ENCODE measurements at regions not wholly inside any gene's neighbourhood (a gene's known extent, or its start where the extent isn't known, plus 50 kb on each side); places are given as distances from the start of the nearest gene placed in this dataset.

GRCh38 chr2:6577960-6578359, 287.7 kb downstream of the CMPK2 start:
- Mint-ChIP-seq H3K27ac (ENCODE audit: unreplicated experiment) (no peak overlapping the region), H3K4me3 (ENCODE audit: unreplicated experiment) (no peak overlapping the region), H3K36me3 (ENCODE audit: unreplicated experiment) (no peaks in the 10 kb centered on the region), H3K9me3 (ENCODE audit: unreplicated experiment) (no peaks in the 10 kb centered on the region), H3K27me3 (ENCODE audit: unreplicated experiment) (no peaks in the 10 kb centered on the region), H3K4me1 (ENCODE audit: unreplicated experiment) (no peaks in the 10 kb centered on the region)
- no peak for TF ChIP-seq CTCF (IDR thresholded peaks at IDR 0.05)
- no peak for DNase-seq (ENCODE audit: extremely low spot score, unreplicated experiment)

GRCh38 chr2:6578416-6578815, 287.3 kb downstream of the CMPK2 start:
- no peak for DNase-seq (ENCODE audit: extremely low spot score, unreplicated experiment)
- TF ChIP-seq CTCF (IDR thresholded peaks at IDR 0.05): no peak
- H3K9me3 Mint-ChIP-seq (ENCODE audit: unreplicated experiment): no peaks in the 10 kb centered on the region
- no peaks in the 10 kb centered on the region for H3K36me3 Mint-ChIP-seq (ENCODE audit: unreplicated experiment)
- no peak overlapping the region for H3K27ac Mint-ChIP-seq (ENCODE audit: unreplicated experiment)
- H3K27me3 Mint-ChIP-seq (ENCODE audit: unreplicated experiment): no peaks in the 10 kb centered on the region
- H3K4me3 Mint-ChIP-seq (ENCODE audit: unreplicated experiment): no peak overlapping the region
- H3K4me1 Mint-ChIP-seq (ENCODE audit: unreplicated experiment): no peaks in the 10 kb centered on the region

GRCh38 chr2:6579281-6579680, 286.4 kb downstream of the CMPK2 start:
- H3K4me3 Mint-ChIP-seq (ENCODE audit: unreplicated experiment): no peak overlapping the region
- H3K27ac Mint-ChIP-seq (ENCODE audit: unreplicated experiment): no peak overlapping the region
- no peak for TF ChIP-seq CTCF (IDR thresholded peaks at IDR 0.05)
- DNase-seq (ENCODE audit: extremely low spot score, unreplicated experiment): no peak
- no peaks in the 10 kb centered on the region for H3K4me1 Mint-ChIP-seq (ENCODE audit: unreplicated experiment)
- no peaks in the 10 kb centered on the region for H3K9me3 Mint-ChIP-seq (ENCODE audit: unreplicated experiment)
- H3K27me3 Mint-ChIP-seq (ENCODE audit: unreplicated experiment): no peaks in the 10 kb centered on the region
- no peaks in the 10 kb centered on the region for H3K36me3 Mint-ChIP-seq (ENCODE audit: unreplicated experiment)

GRCh38 chr2:6580982-6581381, 284.7 kb downstream of the CMPK2 start:
- Mint-ChIP-seq H3K27ac (ENCODE audit: unreplicated experiment) (no peak overlapping the region), H3K27me3 (ENCODE audit: unreplicated experiment) (no peaks in the 10 kb centered on the region), H3K4me3 (ENCODE audit: unreplicated experiment) (no peak overlapping the region), H3K9me3 (ENCODE audit: unreplicated experiment) (peaks cover 4% of the 10 kb centered on the region), H3K36me3 (ENCODE audit: unreplicated experiment) (no peaks in the 10 kb centered on the region), H3K4me1 (ENCODE audit: unreplicated experiment) (no peaks in the 10 kb centered on the region)
- DNase-seq (ENCODE audit: extremely low spot score, unreplicated experiment): no peak
- TF ChIP-seq CTCF (IDR thresholded peaks at IDR 0.05): no peak

GRCh38 chr2:6589150-6589549, 276.6 kb downstream of the CMPK2 start:
- H3K27me3 Mint-ChIP-seq (ENCODE audit: unreplicated experiment): no peaks in the 10 kb centered on the region
- H3K36me3 Mint-ChIP-seq (ENCODE audit: unreplicated experiment): no peaks in the 10 kb centered on the region
- H3K4me3 Mint-ChIP-seq (ENCODE audit: unreplicated experiment): no peak overlapping the region
- DNase-seq (ENCODE audit: extremely low spot score, unreplicated experiment): no peak
- no peak overlapping the region for H3K27ac Mint-ChIP-seq (ENCODE audit: unreplicated experiment)
- TF ChIP-seq CTCF (IDR thresholded peaks at IDR 0.05): no peak
- peaks cover 4% of the 10 kb centered on the region for H3K9me3 Mint-ChIP-seq (ENCODE audit: unreplicated experiment)
- H3K4me1 Mint-ChIP-seq (ENCODE audit: unreplicated experiment): no peaks in the 10 kb centered on the region

All from osteocyte (in vitro differentiated cells).